Fibroblast of peridontal ligament (primary cell): ENCODE measurements at regions not wholly inside any gene's neighbourhood (a gene's known extent, or its start where the extent isn't known, plus 50 kb on each side); places are given as distances from the start of the nearest gene placed in this dataset.
"Not testable (repeated sequence)": the region's sequence is repeated elsewhere in the genome, so short reads cannot be mapped to it uniquely, and the experiment has no call there.

ENCODE experiments used
- DNase-seq: peaks from one replicate; pipeline ENCODE4 v3.0.0-alpha.2; 2010; ENCODE audit errors: extremely low read depth

GRCh38 chr15:44849701-44850403 is 106.6 kb upstream of the TERB2 start:
- not testable (repeated sequence) for DNase-seq

GRCh38 chr15:44853304-44853950 is 103.1 kb upstream of the TERB2 start:
- DNase-seq = peak; percentile 58

DNA sequence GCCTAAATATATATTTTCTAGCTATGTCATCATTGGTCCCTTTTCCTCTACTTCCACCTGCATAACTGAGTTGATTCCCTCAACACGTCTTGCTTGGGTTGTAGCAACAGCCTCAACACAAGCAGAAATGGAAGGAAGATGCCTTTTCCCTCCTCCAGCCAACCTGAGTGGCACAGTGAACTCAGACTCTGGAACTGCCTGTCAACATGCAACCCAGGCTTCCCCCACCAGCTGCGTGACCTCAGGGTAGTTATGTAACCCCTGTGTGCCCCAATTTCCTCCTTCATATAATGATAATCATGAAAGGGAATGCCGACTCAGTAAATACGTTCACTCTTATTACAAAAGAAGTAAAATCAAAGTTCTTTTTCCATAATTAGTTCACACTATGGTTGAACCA is 101.8 kb upstream of the TERB2 start:
- DNase-seq = not testable (repeated sequence)

GRCh38 chr15:44856284-44856683 is 100.2 kb upstream of the TERB2 start:
- DNase-seq = not testable (repeated sequence)

DNA sequence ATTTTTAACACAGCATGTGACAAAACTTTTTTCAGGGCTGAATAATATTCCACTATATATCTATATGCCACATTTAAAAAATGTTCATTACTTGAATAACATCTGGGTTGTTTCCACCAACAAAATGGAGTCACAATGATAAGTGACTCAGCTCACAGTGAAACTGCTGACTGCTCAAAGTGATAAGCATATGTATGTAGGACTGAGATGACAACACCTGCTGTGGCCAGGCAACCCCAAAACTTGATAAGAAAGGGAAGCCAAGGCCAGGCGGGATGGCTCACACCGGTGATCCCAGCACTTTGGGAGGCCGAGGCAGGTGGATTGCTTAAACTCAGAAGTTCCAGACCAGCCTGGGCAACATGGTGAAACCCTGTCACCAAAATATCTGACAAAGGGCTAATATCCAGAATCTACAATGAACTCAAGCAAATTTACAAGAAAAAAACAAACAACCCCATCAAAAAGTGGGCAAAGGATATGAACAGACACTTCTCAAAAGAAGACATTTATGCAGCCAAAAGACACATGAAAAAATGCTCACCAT is 99.2 kb upstream of the TERB2 start:
- DNase-seq = not testable (repeated sequence)

- DNase-seq = not testable (repeated sequence)
Observed at GRCh38 chr15:44859088-44859487, 97.4 kb upstream of the TERB2 start.

GRCh38 chr15:44860168-44860567 is 96.3 kb upstream of the TERB2 start:
- DNase-seq = not testable (repeated sequence)

GRCh38 chr15:44861439-44861910 is 95.0 kb upstream of the TERB2 start:
- no peak for DNase-seq

- no peak for DNase-seq
Observed at GRCh38 chr15:44861917-44862316, 94.6 kb upstream of the TERB2 start.

DNA sequence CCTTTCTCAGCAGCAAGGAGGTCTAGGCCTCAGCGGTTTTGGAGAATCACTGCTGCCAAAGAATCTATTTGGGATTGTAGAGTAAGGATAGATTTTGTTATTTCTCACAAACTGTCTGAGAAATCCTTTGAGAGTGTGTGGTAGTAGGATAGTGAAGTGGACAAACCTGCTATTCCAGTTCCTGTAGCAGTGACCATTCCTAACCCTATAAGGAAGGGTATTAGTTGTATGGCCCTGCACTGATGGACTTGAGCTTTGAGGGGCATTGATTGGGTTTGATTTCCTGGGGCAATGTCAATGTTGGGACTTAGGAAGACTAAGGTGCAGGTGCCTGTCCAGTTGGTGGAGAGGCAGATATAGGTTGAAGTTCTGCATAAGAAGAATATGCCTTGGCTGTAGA is 93.6 kb upstream of the TERB2 start:
- not testable (repeated sequence) for DNase-seq

- DNase-seq = not testable (repeated sequence)
Observed at GRCh38 chr15:44868100-44868499, 88.4 kb upstream of the TERB2 start.

DNA sequence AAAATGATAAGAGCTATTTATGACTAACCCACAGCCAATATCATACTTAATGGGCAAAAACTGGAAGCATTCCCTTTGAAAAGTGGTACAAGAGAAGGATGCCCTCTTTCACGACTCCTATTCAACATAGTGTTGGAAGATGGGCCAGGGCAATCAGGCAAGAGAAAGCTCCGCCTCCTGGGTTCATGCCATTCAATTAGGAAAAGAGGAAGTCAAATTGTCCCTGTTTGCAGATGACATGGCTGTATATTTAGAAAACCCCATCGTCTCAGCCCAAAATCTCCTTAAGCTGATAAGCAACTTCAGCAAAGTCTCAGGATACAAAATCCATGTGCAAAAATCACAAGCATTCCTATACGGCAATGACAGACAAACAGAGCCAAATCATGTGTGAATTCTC is 86.4 kb upstream of the TERB2 start:
- not testable (repeated sequence) for DNase-seq

DNA sequence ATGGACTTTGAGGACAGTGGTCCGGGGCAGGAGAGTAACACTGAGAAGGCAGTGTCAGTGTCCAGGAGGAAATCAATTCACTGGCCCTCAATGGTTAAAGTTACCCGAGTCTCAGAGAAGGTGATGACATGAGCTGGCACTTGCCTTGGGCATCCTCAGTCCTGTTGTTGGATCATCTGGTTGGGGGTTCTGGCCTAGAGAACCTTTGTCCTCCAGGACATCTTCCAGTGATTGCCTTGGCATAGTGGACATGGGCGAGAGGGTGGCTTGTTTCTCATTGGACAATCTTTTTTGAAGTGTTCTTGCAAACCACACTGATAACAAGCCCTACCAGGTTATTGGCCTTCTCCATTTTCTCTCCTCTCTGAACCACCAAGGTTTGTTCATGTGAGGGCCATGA is 83.4 kb upstream of the TERB2 start:
- DNase-seq = no peak

GRCh38 chr15:44879066-44879465 is 77.4 kb upstream of the TERB2 start:
- DNase-seq = no peak

- no peak for DNase-seq
Observed at GRCh38 chr15:44882499-44882968, 74.0 kb upstream of the TERB2 start.

- no peak for DNase-seq
Observed at GRCh38 chr15:44883199-44883877, 73.1 kb upstream of the TERB2 start.

DNA sequence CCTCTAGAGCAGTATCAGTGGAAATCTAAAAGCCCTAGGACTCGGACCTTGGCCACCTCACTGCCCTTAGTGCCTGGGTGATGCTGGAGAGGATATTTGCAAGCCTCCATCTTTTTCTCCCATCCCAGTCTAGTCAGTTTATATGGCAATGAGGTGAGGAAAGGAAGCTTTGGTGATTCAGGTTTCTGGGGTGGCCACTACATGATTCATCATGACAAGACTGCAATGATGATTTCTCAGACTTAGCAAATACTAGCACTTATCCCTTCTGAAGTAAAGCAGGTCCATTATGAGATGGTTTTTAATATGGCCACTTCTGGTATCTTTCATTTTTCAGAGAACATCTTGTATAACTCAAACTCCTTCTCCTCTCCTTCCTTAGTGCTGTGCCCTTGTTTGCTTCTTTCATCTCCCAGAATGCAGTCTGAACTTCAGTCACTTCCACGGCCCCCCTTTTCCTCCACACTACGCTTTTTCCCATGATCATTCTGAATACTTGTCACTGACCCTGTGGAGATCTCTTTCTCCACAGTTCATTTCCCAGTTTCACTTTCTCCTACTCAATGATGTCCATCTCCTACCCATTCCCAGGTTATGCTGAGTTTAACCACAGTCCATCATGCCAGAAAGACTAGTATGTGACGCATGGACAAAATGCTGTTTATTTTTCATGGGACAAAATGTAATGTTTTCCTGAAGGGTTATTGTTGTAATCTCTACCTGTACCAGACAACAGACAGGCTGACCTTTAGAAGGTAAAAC is 57.4 kb upstream of the TERB2 start:
- not testable (repeated sequence) for DNase-seq

GRCh38 chr15:44899775-44900174 is 56.7 kb upstream of the TERB2 start:
- not testable (repeated sequence) for DNase-seq

DNA sequence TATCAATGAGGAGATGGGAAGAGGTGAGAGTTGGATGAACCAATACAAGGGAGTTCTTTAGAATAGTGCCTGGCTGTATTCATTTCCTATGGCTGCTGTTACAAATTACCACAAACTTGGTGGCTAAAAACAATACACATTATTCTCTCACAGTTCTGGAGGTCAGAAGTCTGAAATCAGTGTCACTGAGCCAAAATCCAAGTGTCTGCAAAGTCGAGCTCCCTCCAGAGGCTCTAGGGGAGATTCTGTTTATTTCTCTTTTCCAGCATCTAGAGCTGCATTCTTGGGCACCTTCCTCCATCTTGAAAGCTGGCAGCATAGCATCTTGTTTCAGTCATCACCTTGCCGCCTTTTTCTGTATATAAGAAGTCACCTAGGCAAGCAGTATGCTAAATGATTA is 55.7 kb upstream of the TERB2 start:
- DNase-seq = not testable (repeated sequence)

- DNase-seq = not testable (repeated sequence)
Observed at GRCh38 chr15:44903281-44903680, 53.2 kb upstream of the TERB2 start.

- DNase-seq = not testable (repeated sequence)
Observed at GRCh38 chr15:44904651-44905340, 51.7 kb upstream of the TERB2 start.
